ENCODE measurements at regions not wholly inside any gene's neighbourhood (a gene's known extent, or its start where the extent isn't known, plus 50 kb on each side); places are given as distances from the start of the nearest gene placed in this dataset.

- no peak for TF ChIP-seq CTCF (IDR thresholded peaks at IDR 0.05; ENCODE audit: low read depth, low read length, missing control alignments)
- no peak overlapping the region for H3K4me3 ChIP-seq (ENCODE audit: low read depth, low read length)
- no peak for DNase-seq (ENCODE audit: low read depth)
These were observed 56.3 kb upstream of the NCKAP5 start for GRCh38 chr2:133624551-133624950.

GRCh38 chr2:133627741-133628140 lies 59.5 kb upstream of the NCKAP5 start:
- no peak for TF ChIP-seq CTCF (IDR thresholded peaks at IDR 0.05; ENCODE audit: low read depth, low read length, missing control alignments)
- DNase-seq (ENCODE audit: low read depth) = no peak
- no peak overlapping the region for H3K4me3 ChIP-seq (ENCODE audit: low read depth, low read length)

GRCh38 chr2:133633309-133633708 lies 65.0 kb upstream of the NCKAP5 start:
- DNase-seq (ENCODE audit: low read depth) = no peak
- TF ChIP-seq CTCF (IDR thresholded peaks at IDR 0.05; ENCODE audit: low read depth, low read length, missing control alignments) = no peak
- no peak overlapping the region for H3K4me3 ChIP-seq (ENCODE audit: low read depth, low read length)

- no peak overlapping the region for H3K4me3 ChIP-seq (ENCODE audit: low read depth, low read length)
- TF ChIP-seq CTCF (IDR thresholded peaks at IDR 0.05; ENCODE audit: low read depth, low read length, missing control alignments) = no peak
These were observed 65.7 kb upstream of the NCKAP5 start for GRCh38 chr2:133633881-133634409.

GRCh38 chr2:133635131-133635530 lies 66.9 kb upstream of the NCKAP5 start:
- DNase-seq (ENCODE audit: low read depth) = no peak
- no peak overlapping the region for H3K4me3 ChIP-seq (ENCODE audit: low read depth, low read length)
- no peak for TF ChIP-seq CTCF (IDR thresholded peaks at IDR 0.05; ENCODE audit: low read depth, low read length, missing control alignments)

More at GRCh38 chr2:133633881-133634409, 65.7 kb upstream of the NCKAP5 start:
- DNase-seq (ENCODE audit: low read depth) = no peak

GRCh38 chr2:133636287-133636686 lies 68.0 kb upstream of the NCKAP5 start:
- DNase-seq (ENCODE audit: low read depth) = no peak
- H3K4me3 ChIP-seq (ENCODE audit: low read depth, low read length) = no peak overlapping the region
- TF ChIP-seq CTCF (IDR thresholded peaks at IDR 0.05; ENCODE audit: low read depth, low read length, missing control alignments) = no peak

GRCh38 chr2:133640103-133640502 lies 71.8 kb upstream of the NCKAP5 start:
- H3K4me3 ChIP-seq (ENCODE audit: low read depth, low read length) = no peak overlapping the region
- no peak for TF ChIP-seq CTCF (IDR thresholded peaks at IDR 0.05; ENCODE audit: low read depth, low read length, missing control alignments)
- DNase-seq (ENCODE audit: low read depth) = no peak

All from GM12864 (cell line).